ENCODE measurements at regions not wholly inside any gene's neighbourhood (a gene's known extent, or its start where the extent isn't known, plus 50 kb on each side); places are given as distances from the start of the nearest gene placed in this dataset.
A peak's percentile ranks its signal among the peaks of the same experiment; 100 is the strongest.

DNA sequence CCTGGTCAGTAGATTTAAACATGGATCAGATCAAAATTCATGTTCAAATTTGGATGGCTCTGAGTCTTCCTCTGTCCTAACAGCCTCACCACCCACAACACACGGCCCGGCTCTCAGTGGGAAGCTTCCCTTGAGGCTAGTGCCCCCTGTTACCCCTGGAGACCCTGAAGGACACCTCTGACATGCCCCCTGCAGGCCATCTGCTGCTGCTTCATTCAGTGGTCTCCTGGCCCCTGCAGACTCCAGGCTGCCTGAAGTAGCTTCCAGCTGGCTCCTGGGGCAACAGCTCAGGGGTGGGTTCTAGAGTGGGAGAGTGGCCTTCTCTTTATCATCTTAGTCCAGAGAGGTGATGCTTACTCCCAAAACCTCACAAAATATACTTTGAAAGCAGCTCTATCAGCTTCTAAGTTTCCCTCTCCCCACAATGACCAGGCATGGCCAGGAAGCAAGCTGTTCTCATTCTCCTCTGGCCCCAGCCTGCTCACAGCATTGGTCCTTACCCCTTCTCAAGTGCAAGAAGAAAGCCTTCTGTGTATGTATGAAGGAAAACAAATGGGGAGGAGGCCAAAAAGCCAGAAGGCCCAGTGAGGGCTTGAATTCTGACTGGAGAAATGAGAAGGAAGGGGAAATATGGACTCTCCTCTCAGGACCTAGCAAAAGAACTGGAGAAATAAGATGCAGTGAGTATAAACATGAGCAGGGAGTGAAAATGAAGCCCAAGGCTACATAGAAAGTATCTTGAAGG is 189.6 kb upstream of the INHBA start:
- H3K4me3 Mint-ChIP-seq: no peak overlapping the region
- no peak overlapping the region for H3K27ac Mint-ChIP-seq
- no peaks in the 10 kb centered on the region; the same call in 1 of the 2 replicates for H3K27me3 Mint-ChIP-seq (ENCODE audit: insufficient read depth)
- no peaks in the 10 kb centered on the region for H3K36me3 Mint-ChIP-seq (ENCODE audit: low read depth)
- TF ChIP-seq, protein P1, sequence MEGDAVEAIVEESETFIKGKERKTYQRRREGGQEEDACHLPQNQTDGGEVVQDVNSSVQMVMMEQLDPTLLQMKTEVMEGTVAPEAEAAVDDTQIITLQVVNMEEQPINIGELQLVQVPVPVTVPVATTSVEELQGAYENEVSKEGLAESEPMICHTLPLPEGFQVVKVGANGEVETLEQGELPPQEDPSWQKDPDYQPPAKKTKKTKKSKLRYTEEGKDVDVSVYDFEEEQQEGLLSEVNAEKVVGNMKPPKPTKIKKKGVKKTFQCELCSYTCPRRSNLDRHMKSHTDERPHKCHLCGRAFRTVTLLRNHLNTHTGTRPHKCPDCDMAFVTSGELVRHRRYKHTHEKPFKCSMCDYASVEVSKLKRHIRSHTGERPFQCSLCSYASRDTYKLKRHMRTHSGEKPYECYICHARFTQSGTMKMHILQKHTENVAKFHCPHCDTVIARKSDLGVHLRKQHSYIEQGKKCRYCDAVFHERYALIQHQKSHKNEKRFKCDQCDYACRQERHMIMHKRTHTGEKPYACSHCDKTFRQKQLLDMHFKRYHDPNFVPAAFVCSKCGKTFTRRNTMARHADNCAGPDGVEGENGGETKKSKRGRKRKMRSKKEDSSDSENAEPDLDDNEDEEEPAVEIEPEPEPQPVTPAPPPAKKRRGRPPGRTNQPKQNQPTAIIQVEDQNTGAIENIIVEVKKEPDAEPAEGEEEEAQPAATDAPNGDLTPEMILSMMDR (IDR thresholded peaks at IDR 0.05): peak; percentile 46
- DNase-seq: no peak
- no peaks in the 10 kb centered on the region for H3K9me3 Mint-ChIP-seq
- H3K4me1 Mint-ChIP-seq (ENCODE audit: low read depth): peaks cover 55% of the 10 kb centered on the region

DNA sequence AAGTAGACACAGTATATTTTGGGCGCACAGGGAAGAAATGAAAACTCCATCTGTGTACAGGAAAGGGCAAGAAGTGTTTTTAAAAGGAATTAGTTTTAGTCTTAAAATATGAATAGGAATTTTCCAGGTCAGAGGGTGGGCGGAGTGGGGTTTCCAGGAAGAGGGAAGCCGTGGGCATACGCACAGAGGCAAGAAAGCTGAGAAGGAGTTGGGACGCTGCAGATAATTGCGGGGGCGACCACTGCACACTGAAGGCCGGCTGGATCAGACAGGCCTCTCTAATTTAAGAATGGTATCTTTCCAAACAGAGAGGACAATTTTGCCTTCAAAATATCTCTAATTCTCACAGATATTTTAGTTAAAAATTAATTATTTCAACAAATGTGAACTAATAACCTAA is 189.1 kb upstream of the INHBA start:
- Mint-ChIP-seq H3K27ac (no peak overlapping the region; the same call in 1 of the 2 replicates), H3K27me3 (ENCODE audit: insufficient read depth) (no peaks in the 10 kb centered on the region; the same call in 1 of the 2 replicates), H3K36me3 (ENCODE audit: low read depth) (no peaks in the 10 kb centered on the region), H3K4me1 (ENCODE audit: low read depth) (peaks cover 61% of the 10 kb centered on the region), H3K9me3 (no peaks in the 10 kb centered on the region), H3K4me3 (no peak overlapping the region)
- DNase-seq: no peak
- TF ChIP-seq, protein P1 (IDR thresholded peaks at IDR 0.05): no peak

DNA sequence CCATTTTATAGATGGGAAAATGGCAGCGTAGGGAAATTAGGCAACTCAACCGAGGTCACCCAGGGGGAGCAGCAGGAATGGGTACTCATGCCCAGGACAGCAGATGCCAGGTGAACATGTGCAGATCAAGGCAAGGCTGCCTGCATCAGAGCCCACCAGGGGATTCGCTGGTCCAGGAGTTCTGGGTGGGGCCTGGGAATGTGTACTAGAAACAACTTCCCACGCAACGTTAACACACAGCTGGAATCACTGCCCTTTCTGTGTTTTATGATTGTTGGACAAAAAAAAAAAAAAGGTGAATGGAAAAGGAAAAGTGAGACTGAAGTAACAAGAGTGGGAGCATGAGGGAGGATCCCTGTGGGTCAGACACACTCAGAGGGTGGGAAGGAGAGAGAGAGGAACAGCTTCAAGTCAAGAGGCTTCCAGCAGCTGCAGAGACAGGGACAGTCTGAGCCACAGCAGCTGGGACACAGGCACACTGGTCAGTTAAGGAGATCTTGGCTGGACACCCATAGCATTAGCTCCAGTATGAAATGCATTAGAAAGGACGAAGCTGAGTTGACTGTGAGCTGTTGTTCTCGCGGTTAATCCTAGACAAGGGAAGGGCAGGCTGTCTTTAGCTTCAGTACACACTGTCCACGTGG is 187.9 kb upstream of the INHBA start:
- Mint-ChIP-seq H3K4me1 (ENCODE audit: low read depth) (peaks cover 73% of the 10 kb centered on the region), H3K4me3 (0 out of 2 replicates have a peak overlapping the region, but pooled peaks have one; percentile 19)

DNA sequence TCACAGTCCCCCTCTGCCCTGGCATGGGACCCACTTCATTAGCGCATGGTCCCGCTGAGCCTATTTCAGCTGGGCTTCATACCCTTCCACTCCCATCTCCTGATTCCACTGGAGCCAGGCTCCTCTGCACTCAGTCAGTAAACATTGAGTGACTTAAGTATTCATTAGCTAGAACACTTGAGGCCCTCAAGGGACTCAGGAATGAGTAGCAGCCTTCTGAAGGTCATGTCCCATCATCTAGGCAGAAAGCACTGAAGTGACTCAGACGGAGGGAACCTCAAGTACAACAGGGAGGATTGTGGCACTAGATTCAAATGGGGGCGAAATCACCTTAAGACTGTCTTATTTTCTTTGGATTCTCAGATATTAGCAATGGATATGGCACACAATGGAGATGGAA is 186.6 kb upstream of the INHBA start:
- Mint-ChIP-seq H3K27me3 (ENCODE audit: insufficient read depth) (no peaks in the 10 kb centered on the region; the same call in 1 of the 2 replicates), H3K4me1 (ENCODE audit: low read depth) (peaks cover 86% of the 10 kb centered on the region), H3K4me3 (no peak overlapping the region), H3K27ac (peak overlapping the region; percentile 16; the same call in 1 of the 2 replicates), H3K36me3 (ENCODE audit: low read depth) (no peaks in the 10 kb centered on the region), H3K9me3 (no peaks in the 10 kb centered on the region)
- TF ChIP-seq, protein P1 (IDR thresholded peaks at IDR 0.05): no peak
- no peak for DNase-seq

More for the DNA sequence above, 187.9 kb upstream of the INHBA start:
- Mint-ChIP-seq H3K27ac (peak overlapping the region; percentile 47), H3K36me3 (ENCODE audit: low read depth) (no peaks in the 10 kb centered on the region), H3K9me3 (no peaks in the 10 kb centered on the region), H3K27me3 (ENCODE audit: insufficient read depth) (no peaks in the 10 kb centered on the region; the same call in 1 of the 2 replicates)
- no peak for DNase-seq
- TF ChIP-seq, protein P1 (IDR thresholded peaks at IDR 0.05): no peak

DNA sequence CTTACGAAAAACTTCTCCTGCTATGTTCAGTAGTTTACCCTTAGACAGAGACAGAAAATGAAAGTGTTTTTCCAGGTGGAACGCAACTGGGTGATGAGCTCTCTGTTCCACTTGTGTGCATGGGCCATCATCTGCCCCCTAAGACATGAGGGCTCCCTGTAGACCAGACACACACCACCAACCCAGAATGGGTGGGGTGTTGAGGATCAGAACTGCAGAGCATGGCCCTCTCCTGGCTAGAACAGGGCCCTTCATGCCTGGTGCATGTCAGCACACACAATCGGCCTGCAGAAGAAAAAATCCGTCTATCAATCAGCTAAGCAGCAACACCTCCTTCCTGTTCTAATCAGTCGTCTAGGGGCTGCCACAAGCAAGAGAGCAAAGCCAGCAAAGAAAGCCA is 186.2 kb upstream of the INHBA start:
- no peak overlapping the region for H3K4me3 Mint-ChIP-seq
- peaks cover 90% of the 10 kb centered on the region for H3K4me1 Mint-ChIP-seq (ENCODE audit: low read depth)
- no peak overlapping the region for H3K27ac Mint-ChIP-seq
- H3K9me3 Mint-ChIP-seq: no peaks in the 10 kb centered on the region
- no peak for DNase-seq
- H3K36me3 Mint-ChIP-seq (ENCODE audit: low read depth): no peaks in the 10 kb centered on the region
- H3K27me3 Mint-ChIP-seq (ENCODE audit: insufficient read depth): no peaks in the 10 kb centered on the region; the same call in 1 of the 2 replicates
- TF ChIP-seq, protein P1 (IDR thresholded peaks at IDR 0.05): no peak
